GM18511 (cell line): ENCODE measurements at regions not wholly inside any gene's neighbourhood (a gene's known extent, or its start where the extent isn't known, plus 50 kb on each side); places are given as distances from the start of the nearest gene placed in this dataset.

Source experiments
- ATAC-seq: cut with Tn5 transposase; IDR thresholded peaks from one replicate; pipeline ENCODE4 v1.9.1; 2021; ENCODE audit warnings: mild to moderate bottlenecking, moderate library complexity; ENCODE audit not compliant: unreplicated experiment

DNA sequence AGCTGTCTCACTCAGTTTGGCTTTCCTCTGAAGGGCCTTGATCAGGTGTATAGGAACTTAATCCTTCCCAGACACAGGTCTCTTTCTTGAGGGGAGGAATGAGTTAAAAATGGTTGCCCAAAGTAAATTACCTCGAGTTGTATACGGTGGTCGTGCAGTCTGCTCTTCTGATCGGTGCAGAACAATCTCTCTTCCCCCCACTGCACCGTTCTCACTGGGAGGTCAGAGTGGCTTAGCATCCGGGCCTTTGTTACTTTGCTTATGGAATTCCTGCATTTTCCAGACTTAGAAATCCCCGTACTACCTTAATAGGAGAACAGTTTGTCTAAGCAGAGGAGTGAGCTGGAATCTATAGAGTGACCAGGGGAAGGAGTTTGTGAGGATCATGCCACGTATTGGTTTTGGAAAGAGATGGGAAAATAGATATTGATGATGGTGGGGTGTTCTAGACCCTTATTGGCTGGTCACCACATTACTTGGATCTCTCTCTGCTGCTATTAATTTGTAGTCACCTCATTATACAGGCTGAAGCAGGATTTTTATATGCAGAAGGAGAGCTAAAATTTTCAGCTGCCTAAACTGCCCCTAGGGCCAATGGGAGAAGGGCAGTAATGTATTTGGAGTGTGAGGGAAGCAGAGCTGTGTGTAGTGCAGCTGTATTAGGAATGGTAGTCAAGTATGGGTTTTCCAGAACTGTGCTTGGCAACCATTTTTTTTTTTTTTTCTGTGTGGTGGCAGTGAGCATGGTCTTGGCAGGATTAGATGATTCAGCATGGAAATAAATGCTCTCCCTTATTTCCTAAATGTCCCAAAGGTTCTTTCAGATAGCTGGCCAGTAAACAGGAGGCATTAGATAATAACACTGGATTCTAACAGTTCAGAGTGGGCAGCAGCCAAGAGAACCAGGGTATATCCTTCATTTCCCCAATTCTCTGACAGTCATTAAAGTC lies 81.5 kb downstream of the NDUFS5 start:
- ATAC-seq, result no peak

DNA sequence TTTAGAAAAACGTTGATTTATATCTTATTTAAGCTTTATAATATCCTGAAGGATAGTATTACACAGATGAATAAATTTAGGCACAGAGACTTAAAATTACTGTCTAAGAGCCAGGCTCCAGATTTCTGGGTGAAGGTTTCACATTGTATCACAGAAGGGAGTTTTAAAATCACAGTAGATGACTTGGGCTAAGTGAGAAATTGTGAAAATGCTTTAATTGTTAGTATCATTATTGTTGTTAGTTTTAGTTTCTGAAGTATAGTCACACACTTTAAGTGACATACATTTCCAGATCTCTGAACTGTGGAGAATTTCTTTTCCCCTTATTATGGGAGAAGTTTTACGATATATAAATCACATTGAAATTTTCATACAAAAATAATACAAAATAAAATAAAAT lies 83.5 kb downstream of the NDUFS5 start:
- ATAC-seq, result no peak

DNA sequence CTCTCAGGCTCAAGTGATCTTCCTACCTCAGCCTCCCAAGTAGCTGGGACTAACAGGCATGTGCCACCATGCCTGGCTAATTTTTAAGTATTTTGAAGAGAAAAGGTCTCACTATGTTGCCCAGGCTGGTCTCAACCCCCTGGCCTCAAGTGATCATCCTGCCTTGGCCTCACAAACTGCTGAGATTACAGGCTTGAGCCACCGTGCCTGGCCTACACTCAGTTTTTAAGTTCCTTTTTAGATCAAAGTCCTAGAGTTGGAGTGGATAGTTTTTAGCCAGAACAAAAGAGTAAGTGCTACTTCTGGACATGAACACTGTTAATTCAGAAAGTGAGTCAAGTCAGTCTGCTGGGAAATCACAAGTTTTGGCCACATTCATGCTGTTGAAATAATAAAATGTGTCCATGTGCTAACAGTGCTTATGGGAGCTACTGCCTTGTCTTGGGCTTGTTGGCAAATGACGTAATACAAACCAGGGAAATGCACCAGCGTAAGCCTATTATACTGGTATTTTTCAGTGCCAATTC lies 84.2 kb downstream of the NDUFS5 start:
- ATAC-seq, result no peak

DNA sequence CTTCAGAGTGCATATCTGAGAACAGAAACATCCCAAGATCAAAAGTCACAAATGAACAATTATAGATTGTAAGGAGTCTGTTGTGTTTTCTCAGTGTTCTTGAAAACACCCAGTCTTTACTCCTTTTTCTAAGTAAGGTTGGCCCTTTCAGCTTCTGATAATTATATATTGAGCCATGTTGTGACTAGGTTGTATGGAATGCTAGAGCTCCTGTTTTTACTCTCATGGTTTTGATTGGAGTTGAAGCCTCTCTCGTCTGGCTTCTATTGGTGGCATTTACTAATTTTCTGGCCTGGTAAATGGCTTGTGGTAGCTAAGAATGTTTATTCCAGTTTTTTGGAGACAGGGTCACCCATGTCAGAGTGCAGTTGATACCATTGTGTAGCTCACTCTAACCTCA lies 84.7 kb downstream of the NDUFS5 start:
- ATAC-seq, result no peak

DNA sequence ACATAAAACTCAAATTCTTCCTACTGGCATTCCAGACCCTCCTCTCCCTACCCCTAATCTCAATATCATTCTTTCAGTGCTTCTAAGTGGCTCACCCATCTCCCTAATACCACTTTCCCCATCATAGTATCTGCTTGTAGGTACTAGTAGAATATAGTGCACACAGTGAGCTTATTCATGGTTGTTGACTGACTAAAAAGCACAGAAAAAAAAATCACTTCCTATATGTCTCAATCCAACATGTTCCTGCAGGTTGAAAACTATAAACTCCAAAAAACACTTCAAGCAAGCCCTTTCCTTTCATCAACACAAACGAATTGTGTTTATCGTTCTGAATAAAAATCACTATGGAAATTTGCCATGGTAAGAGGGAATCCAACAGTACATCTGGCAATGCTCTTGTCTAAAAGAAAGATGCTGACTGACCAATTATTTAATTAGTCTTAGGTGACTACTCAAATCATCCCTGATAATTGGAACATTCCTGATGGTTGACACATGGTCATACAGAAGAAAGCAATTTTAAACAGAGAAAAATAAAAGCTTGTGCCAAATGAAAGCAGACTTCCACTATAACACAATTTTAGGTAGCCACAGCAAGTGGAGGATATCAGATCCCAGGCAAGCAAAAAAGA lies 87.1 kb downstream of the NDUFS5 start:
- ATAC-seq, result no peak

DNA sequence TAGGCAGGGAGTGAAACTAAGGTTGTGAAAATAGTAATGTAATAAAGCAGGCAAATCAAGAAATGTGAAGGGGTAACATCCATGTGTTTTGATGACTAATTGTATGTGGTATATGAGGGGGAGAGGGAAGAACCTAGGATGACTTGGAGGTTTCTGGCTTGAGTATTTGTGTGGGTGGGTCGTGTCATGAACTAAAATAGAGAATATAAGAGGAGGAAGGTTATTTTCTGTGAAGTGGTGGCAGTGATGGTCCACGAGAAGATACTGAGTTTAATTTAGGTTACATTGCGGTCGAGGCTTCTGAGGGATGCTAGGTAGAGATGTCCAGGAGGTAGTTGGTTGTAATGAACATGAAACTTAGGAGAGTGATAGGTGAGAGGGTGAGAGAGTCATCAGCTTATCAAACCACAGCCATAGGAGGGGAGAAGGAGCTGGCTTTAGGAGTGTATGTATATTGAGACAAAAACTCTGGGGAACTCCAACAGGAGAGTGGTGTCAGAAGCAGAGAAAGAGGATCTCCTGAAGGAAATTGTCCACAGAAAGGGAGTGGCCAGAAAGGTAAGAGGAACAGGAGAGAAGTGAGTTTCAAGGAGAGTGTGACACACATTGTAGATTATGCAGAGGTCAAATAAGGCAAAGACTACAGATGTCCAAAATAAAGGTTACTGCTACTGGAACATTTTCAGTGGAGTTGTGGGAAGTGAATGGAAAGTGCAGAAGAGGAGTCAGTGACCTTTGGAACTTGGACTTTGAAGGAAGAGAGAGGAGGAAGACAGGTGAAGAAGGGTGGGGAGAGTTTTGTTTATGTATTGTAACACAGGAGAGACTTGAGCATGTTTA lies 89.0 kb upstream of the MACF1 start:
- ATAC-seq, result no peak

DNA sequence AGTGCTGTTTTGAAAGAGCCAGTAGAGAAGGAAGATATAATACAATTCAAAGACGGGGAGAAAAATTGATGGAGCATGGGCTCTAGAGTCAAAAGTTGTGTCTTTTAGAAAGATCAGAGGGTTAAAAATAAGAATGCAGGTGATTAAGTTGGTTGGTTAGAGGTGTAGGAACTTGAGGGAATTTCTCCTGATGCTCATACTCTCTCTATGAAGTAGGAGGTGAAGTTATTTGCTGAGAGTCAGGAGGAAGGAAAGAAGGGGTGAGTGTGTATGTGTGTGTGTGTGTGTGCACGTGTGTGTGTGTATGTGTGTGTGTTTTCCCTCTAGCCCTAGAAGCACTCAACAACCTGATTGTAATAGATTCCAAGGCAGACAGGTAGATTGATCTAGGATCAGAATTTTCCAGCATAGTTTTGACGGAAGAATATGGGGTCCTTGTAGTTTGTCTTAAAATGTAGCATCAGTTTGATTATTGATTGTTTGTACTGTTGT lies 88.3 kb upstream of the MACF1 start:
- no peak for ATAC-seq

DNA sequence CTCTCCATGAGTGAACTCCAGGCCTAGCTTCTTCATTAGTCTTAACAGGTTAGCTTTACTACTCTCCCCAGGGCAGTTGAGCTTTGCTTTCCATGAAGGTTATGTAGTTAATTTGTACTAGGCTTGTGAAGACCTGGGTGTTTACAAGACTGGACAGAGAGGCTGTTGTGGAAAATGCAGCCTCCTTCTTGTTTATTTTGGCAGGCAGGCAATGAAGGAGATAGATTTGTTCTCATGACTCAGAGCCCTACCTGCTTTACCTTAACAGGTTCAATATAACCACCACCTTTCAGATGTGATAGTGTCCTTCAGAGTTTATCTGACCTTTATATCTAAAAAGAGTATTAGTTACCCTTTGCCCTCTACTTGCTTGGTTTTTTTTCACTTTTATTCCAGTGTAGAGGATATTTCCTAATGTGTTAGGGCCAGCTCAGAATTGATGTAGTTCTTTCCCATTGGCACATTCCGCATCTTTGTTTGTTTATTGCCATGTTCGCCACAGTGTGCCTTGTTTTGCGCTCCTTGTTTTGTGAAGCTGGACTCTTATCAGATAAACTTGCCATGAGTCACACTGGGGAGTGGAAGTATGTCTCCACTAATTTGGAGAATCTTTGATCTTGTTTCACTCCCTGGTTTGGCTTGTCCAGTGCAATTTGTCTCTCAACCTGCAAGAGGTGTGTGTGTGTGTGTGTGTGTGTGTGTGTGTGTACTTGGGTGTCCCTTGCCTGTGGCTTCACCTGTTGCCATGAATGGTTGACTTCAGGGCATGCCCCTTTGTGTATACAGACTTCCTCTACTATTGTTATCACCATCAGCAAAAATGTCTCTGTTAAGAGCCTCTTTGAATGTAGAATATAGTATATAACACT lies 87.4 kb upstream of the MACF1 start:
- no peak for ATAC-seq

DNA sequence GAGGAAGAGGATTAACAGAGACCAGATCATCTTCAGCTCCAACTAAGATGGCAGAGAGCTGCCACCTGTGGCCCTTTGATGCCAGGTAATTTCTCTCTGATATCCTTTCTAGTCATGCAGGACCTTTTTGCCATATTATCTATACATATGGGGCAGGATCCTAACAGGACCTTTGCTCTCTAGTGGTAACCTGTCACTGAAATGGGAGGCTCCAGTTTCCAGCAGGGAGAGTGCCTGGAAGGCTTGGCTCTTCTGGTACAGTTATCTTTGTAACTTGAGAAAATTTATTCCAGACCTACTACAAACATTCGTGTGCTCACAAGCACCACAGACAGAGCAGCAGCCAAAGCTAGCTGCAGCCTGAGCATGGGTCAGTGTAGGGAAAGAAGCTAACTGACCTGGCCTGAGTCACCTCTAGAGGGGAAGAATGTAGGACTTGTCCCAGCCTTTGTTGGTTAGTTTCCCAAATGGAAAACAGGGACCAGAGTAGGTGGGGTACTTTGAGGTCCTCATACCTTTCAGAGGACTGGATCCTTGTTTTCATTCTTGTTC lies 86.5 kb upstream of the MACF1 start:
- ATAC-seq, result no peak

DNA sequence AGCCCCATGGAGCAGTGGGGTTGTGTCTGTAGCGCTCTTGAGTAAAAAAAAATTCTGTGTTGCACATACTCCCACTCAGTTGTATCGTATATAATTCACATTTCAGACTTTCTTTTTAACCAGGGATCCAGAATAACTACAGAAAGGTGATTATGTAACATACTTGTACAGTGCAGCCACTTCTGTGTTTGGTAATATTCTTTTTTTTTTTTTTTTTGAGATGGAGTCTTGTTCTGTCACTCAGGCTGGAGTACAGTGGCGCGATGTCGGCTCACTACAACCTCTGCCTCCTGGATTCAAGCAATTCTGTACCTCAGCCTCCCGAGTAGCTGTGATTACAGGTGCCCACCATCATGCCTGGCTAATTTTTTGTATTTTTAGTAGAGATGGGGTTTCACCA lies 82.4 kb upstream of the MACF1 start:
- ATAC-seq, result no peak

DNA sequence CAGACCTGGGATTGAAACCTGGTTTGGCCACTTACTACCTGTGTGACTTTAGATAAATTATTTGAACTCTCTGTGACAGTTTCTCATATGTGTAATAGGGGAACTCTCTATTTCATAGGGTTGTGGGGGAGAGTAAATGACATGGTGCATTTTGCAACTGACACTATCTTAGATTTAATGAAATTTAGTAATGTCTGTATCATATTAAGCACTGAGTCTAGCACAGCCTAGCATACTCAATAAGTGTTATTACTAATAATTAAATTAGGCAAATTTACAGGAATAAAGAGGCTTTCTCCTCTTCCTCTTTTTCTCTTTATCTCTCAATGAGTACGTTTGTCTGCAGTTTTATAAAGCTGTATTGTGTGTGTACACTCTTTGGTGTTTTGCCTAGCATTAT lies 80.2 kb upstream of the MACF1 start:
- ATAC-seq, result no peak

DNA sequence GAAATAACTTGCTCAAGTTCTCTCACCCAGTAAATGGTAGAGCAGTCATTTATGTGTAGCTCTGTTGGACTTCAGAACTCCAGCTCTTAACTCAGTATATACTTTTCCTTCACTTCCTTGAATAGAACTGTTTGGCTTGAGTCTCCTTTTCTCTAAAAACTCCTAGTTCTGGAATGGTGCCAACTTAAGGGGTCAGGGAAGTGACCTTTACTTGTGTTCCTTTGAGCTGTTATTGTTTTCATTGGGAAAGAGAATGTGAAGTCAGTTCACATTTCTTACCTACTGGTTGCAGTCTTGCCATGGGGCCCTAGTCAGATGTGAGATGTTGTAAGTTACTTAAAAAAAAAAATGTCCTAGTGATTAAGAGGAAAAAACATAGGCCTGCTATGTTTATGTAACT lies 77.0 kb upstream of the MACF1 start:
- ATAC-seq, result no peak

DNA sequence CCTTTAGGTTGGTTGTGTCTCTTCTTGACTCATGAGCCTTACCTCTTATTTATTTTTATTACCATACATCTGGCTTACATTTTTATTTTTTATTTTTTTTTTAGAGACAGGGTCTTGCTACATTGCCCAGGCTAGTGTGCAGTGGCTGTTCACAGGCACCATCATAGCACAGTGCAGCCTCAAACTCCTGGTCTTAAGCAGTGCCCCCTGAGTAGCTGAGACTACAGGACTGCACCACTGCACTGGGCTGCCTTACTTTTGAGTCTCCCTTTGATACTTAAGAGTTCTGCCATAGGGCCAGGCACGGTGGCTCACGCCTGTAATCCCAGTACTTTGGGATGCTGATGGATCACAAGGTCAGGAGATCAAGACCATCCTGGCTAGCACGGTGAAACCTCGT lies 76.4 kb upstream of the MACF1 start:
- ATAC-seq, result no peak

DNA sequence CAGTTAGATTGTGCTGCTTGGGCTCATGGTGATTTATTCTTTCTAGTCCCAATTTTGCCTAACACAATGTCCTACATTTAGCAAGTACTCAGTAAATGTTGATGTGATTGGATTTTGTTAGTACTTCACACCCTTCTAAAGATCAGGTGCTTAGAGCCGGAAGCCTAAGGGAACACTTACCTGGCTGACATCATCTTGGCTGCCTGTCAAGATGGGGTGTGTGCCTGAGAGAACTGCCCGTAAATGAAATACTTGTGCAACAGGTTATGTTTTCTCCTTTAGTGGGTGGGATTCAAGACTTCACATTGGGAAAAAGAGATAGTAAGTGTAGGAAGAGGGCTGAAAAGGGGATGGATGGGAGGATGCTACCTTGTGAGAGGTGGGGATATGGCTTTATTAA lies 75.5 kb upstream of the MACF1 start:
- ATAC-seq, result no peak

DNA sequence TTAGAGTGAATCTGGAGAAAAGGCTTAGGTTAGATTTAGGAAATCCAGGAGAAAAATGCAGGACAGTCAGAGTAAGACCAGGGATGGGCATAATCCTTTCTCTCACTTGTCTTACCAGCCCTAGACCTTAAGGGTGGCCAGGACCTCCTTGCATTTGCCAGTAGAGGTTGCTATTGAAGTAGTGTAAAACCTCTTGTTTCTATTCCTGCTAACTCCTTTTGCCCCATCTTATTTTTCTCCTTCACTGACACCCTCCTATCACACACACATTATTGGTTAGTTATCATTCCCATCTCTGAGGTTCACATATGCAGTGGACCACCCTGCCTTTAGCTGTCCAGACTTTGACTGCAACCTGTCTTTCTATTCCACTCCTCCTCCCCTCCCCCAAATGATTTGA lies 75.0 kb upstream of the MACF1 start:
- no peak for ATAC-seq

DNA sequence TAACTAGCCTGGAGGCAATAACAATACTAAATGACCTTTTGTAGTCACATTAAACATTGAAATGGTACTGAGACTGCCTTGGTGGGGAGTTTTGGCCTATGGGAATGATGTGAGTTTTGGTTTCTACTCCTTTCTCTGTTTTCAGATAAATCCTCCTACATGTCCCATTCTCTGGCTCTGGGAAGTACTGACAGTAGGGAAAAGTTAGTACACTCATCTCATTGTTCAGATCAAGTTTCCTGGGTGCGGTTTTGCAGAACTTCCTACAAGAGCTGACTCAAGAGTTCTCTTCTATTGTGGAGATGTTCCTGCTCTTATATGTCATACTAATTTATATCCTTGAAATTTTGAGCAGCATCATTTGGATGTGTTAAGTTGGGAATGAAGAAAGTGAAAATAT lies 74.2 kb upstream of the MACF1 start:
- no peak for ATAC-seq

DNA sequence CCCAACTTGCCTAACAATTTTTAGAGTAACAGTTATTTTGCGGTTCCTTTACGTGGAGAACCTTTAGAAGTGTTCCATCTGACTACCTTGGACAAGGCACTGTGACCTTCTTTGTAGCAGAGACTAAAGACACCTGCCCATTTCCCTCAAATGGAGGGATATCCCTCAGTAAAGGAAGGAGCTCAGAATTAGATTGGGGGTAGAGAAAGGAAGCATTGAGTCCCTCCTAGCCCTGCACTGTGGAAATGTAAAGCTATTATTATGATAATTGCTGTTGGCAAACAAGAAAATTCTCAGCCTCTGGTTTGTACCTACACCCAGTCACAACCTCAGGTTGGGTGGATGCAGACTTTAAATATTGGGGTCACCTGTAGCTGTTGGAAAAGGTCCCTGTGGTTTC lies 72.6 kb upstream of the MACF1 start:
- ATAC-seq, result no peak

DNA sequence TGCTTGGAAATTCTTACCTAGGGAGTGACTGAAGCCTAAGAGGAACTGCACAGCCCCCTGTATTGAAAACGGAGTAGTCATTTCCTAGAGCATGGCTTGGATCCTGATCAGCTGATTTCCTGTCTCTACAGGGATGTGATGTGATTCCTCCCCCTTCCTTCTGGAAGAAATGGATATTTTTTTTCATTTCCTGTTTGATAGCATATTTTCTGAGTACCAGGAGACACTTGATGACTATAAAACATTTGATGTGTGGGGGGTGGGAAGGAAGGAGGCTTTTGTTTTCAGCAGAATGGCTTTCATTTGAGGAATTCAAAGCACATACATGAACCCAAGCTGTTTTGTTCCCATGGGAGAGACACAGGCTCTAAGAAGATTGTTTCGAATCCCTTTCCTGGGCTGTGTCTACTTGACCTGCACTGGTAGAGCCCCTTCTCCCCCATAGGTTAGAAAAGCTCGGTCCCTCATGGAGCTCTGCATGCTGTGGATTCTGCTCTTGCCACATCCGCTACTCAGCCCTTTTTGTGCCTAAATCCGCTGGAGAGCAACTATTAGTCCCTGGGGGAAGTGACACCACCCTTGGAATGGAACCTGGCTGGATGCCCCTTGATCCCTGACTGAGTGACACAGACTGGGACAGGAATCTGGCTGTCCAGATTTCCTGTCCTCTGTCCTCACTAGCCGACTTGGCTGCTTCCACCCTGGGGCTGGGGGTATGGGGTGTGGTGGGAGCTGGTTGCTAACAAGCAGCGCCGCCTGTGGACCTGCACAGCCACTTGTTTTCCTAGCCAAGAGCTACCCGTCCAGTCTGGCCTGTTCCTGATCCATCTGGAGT lies 71.8 kb upstream of the MACF1 start:
- ATAC-seq, result no peak

DNA sequence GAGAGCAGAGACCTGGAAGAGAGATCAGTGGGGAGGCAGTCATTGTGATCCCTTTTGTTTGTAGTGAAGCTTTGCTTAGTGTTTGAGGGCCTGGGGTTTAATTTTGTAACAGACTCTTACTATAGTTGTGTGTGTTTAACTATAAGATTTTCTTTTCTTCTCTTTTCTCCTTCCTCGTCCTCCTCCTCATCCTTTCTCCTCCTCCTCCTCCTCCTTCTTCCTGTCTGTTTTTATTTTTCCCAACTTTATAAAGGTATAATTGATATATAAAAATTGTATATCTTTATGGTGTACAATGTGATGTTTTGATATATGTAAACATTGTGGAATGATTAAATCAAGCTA lies 71.2 kb upstream of the MACF1 start:
- ATAC-seq, result no peak
